T-helper 2 cell (primary cell): ENCODE measurements at regions not wholly inside any gene's neighbourhood (a gene's known extent, or its start where the extent isn't known, plus 50 kb on each side); places are given as distances from the start of the nearest gene placed in this dataset.
"Not testable (repeated sequence)": the region's sequence is repeated elsewhere in the genome, so short reads cannot be mapped to it uniquely, and the experiment has no call there.

ENCODE experiments used
- DNase-seq, 5 experiments: peaks; one replicate each; pipeline versions ENCODE4 v3.0.0 to v3.0.0-alpha.2; 2012 to 2022

DNA sequence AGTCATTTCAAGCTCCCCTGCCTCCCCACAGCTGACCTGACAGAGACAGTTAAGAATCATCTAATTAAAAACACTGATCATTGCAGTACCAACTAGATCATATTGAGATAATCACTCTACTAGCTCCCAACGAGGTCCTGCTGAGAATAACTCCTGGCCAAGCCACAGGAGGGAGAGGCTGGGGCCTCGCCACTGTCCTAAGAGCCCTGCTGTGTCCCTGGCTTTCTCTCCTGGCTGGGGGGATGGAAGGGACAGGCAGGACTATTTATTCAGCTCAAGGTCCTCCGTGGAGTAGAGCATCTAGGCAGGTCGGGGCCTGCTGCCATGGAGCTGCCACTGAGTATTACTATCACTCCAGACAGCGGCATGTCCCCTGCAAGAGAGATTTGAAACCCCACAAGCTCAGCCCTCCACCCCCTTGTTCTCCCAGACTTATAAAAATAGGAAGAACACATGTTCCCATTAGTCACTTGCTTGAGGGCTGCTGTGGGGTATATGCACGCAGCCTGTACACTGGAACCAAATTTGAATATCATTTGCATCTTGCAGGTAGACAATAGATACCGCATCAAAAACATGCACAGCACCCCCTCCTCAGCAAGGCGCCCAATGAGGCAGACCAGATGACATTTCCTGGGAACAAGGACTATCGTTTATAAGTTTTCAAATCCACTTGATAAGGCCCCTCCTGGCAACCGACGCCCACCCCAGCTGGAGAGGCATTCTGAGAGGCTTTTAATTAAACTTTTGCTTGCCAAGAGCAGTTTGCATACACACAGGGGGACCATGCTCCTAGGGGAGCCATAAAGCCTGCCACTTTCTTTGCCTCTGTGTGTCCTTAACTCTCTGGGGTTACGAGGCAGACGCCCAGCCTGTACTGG, 385.2 kb upstream of the ZFHX3 start:
- DNase-seq = no peak

DNA sequence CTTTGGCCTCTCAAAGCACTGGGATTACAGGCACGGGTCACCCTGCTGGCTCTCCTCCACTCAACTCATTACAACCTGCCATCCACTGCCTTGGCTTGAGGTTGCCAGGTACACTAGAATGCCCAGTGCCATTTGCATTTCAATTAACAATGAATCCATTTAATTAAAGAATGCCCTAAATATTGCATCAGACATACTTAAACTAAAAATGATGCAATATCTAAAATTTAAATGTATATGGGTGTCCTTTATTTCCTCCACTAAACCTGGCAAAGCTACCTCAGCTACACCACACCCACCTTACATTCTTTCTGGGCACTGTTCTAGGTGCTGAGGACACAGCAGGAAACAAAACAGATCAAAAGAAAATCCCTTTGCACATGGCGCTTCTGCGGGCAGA, 382.2 kb upstream of the ZFHX3 start:
- DNase-seq = no peak

DNA sequence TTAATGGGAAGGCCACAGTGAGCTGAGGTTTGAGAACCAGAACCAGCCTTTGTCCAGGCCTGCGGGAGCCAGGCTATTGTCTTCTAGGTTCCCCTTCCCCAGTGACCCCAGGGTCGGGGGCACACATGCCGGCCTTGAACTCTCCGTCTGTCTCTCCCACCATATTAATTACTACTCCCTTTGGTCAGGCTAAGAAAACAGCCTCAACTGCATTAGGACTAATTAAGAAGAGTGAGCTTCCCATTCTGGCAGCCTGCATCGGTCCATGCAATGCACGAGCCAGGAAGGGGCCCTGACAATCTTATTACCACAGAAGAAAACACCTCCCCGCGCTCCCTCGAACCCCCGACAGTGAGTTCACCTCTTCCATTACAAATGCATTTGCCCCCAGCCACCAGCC, 380.2 kb upstream of the ZFHX3 start:
- no peak for DNase-seq

DNA sequence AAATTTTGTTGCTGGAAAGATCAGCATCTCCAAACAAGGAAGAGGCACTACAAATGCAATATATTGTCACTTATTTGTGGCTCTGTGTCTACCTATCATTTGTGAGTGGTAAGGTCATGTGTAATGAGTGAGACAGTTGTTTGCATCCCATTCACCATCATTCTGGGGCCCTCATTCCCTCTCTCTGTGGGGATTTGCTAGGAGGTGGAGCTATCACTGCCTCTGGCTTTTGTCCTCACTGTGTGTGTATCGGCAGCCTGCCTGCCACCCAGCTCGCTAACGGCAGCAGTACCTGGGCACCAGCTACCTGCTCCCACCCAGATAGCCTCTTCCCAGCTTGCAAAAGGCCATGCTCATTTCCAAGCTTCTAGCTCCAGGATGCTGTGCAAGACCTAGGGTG, 379.2 kb upstream of the ZFHX3 start:
- no peak for DNase-seq

DNA sequence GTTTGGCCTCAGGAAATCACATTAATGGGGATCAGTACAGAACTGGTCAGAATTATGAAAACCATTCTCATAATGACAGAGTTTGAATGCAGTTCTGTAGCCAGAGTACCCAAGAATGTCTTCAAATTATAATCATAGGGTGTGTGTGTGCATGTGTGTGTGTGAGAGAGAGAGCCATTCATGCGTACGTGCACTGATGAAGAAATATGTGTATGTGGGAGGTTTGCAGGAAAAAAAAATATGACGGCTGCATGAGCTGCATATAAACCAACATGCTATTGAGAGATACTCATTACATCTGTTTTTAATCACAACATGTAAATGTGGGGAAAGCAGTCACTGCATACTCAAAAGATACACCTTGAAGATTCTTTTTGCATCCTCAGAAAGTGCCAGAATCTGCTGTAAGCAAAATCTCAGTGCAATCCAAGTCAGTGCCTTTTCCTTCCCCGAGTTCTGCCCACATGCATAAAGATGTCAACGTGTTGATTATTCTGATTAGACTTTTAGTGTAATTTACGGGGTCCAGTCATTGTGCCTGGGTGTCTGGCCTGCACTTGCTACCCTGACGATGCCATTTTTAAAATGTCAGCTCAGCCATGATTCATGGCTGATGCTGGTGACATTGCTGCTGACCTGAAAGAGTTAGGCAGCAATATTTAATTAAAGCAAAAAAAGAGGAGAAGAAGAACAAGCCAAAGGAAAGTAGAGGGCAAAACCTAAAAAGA, 378.7 kb upstream of the ZFHX3 start:
- no peak for DNase-seq

DNA sequence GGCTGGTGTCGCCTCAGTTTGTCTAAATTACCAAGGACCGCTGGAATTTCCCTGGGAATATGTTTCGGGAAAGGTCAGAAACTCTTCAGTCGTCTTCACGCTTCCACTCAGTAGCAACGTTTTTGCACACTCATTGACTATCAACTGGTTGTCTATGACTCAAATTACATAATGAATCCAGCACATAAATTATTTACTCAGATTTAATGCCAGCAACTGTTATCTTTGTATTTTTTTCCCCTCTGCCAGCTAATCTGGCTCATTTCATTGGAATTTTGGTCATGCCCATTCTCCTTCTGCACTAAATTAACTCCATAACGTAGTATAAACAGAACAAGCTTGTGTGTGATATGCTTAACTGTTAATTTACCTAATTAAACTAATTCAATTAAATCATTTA, 372.7 kb upstream of the ZFHX3 start:
- no peak for DNase-seq

DNA sequence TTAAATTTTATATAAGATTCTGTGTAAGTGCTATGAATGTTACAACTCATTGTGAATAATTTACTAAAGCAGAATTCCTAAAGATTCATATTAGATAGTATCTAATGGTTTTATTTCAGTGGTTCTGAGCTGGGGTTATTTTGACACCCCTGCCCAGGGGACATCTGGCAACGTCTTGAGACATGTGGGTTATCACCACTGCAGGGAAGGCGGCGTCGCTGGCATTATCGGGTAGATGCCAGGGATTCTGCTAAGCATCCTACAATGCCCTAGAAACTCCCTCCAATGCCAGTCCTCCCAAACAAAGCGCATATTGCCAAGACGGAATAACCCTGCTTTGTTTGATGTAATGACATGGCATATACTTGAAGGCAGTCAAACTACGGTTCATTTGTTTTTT, 372.3 kb upstream of the ZFHX3 start:
- DNase-seq = no peak

DNA sequence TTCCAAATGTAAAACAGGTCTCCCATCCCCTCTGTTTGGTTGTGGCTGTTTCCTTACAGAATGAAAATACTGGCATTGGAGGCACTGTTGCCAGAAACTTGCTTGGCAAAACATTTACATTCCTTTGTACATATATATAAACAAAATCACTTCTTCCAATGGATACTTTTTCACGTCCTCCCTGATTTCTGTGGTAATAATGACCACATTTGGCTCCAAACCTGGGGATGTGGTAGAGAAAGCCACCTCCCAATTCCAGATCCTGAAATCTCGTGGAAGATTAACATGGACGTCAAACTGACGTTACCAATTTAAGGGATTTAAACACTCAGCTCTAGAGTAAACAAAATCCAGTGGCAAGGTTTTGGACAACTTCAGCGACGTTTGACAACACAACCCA, 370.8 kb upstream of the ZFHX3 start:
- no peak for DNase-seq

DNA sequence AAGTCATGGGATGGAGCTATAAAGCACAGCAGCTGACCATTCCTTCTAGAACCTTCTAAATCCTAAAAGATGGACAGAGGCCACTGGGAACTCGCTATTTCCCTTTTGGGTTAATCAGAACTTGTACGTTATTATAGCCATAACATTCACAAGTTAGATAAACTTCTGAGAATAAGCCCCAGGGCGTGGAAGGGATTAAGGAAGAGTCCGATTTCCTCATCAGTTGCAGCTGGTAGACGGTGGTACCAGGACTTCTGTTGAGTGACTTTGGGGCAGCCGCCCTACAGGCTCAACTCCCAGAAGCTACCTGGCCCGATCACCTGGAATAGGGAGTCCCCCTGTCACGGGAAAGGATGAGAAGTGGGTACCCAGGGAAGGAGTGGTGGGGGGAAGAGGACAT, 370.1 kb upstream of the ZFHX3 start:
- no peak for DNase-seq

DNA sequence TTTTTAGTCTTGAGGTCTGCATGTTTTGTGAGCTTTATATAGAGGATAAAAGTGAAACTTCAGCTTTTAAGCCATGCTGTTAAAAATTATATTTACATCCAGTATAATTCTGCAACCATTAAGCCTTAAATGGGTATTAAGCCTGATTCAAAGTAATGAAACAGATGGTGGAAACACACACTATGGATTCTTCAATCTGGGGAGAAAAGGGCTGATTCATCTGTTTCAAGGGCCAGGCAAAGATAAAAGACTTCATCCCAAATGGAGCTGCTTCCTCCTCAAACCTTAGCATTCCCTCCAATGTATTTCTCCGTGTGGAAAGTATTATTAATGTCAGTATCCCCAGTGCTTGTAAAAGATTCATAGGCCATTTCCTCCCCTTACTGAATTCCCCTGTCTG, 367.4 kb upstream of the ZFHX3 start:
- DNase-seq = no peak

DNA sequence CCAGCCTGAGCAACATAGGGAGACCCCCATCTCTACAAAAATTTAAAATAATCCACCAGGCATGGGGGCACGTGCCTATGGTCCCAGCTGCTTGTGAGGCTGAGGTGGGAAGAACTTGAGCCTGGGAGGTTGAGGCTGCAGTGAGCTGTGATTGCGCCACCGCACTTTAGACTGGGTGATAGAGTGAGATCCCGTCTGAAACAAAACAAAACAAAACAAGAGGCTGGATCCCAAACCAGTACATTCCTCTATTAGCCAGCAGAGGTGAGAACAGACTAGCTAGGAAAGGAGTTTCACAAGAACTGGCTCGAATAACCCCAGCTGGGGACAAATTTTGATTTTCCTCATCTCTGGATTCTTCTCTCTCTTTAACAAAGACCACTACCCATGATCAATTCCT, 366.7 kb upstream of the ZFHX3 start:
- DNase-seq = no peak

DNA sequence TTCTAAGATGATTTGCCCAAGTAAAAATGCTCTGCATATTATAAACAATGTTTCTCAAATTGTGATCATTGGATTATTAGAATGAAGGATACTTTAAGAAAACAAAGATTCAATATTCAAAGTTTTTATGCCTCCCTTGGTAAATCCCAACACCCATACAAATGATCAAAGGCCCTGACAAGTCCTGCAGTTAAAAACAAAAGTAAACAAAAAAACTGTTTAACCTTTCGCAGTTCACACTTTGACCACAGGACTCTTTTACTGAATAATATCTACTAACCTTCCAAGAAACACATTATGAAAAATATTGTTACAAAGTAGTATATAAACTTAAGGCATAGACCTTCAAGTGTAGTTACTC, 365.9 kb upstream of the ZFHX3 start:
- DNase-seq = no peak

DNA sequence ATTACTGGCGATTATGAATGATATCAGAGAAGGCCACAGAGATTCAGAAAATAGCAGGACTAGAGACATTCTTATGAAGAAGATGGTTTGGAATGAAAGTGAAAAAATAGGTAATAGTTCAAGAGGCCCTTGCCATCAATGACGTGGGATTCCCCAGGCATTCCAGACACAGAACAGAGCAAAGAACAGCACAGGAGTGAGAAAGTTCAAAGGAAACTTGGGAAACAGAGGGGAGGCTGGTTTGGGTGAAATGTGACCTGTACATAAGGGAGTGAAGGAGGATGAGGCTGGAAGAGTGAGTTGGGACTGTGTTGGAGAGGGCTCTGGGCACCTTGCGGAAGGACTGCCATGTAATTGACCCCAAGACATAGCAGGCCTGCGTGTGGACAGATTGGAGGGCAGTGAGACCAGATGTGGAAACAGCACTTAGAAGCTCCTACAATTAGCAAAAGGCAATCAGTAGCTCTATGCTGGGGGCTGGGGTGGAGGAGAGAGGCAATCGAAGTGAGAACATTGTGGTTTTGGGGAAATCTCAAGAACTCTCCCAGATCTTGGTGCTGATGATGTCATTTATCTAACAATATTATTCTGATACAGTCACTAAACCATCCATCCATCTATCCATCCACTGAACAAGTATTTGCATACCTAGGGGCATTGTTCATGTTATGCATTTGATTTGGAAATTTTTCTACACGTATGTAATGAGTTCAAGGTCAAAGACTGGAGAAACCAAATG, 365.3 kb upstream of the ZFHX3 start:
- no peak for DNase-seq

DNA sequence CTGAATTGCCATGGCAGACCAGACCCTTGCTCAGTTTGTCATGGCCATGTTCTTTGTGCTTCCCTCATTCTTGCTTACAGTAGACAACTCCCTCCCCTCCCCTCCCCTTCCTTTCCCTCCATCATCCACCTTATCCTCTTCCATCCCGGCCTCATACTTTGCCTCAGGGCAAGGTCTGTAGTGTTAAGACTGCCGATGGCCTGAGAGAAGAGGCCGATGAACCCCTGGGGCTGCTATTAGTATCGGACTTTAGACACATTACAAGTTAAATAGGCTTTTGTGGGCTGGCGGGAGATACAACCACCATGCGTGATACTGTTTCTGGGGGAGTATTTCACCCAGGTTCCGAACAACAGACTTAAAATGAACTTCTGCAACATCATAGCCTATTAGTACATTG, 364.5 kb upstream of the ZFHX3 start:
- DNase-seq = no peak

DNA sequence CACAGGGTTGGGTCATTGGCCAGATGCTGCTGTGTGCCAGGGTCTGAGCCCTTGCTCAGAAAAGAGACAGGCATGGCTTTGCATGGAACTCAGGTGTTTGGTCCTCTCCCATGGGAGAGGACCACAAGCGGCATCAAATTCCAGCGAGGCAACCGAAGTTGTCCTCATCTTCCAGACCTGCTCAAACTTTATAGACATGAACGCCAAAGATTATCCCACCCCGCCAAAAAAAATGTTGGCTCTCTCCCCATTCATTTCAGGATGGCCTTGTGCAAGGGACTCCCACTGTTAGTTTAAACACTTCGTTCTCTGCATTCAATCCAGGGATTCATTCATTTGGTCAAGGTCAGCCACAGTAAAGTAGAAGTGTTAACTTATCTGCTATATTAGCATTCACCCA, 360.8 kb upstream of the ZFHX3 start:
- no peak for DNase-seq

DNA sequence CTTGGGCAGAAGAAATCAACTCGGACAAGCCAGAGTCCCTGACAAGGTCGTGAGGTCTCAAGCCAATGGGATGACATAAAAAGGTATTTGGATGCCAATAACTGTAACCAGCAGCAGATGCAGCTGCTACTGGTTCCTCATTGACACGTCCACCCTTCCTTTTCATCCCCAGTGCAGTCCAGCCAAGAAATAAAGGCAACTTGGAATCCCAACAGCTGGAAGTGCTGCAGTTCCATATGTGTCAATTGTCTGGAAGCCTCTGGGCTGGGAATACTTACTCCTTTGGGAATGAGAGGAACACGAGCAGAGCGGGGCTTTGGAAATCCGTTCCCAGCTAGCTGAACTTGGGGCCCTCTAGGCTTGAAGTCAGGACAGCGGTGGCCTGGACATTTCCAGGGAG, 360.4 kb upstream of the ZFHX3 start:
- no peak for DNase-seq

DNA sequence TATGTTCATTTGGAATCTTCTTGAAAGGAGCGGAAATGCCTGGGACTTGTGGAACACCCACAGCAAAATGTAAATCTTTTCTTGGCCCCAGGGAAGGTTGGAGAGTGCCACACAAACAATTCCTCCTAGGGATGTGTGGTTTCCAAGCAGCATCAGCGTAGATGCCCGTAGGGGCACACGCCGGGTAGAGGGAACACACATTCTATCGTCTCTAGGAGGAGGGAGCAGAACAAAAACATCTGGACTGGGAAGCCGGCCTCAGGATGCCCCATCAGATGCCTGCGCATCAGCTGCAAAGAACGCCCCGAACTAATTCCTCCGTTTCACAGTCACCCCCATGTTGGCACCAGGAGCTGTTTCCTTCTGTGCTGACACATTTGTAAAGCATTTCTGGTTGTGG, 357.9 kb upstream of the ZFHX3 start:
- no peak for DNase-seq

DNA sequence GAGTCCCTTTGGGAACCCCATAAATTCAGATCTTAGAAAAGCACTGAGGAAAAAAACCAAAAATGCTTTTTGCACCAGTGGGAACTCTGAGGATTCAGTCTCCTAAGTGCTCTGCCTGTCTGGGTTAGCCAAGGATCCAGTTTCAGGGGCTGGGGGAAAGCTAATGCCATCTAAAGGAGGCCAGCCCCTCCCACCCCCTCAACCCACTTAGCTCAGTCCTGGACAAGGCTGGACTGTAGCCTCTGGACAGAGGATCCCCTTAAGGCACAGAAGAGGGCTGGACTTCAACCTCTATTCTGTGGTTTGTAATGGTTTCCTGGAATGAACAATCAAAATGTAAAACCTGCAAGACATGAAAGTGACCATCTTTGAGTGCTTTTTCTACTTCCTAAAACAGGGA, 356.1 kb upstream of the ZFHX3 start:
- DNase-seq = no peak

DNA sequence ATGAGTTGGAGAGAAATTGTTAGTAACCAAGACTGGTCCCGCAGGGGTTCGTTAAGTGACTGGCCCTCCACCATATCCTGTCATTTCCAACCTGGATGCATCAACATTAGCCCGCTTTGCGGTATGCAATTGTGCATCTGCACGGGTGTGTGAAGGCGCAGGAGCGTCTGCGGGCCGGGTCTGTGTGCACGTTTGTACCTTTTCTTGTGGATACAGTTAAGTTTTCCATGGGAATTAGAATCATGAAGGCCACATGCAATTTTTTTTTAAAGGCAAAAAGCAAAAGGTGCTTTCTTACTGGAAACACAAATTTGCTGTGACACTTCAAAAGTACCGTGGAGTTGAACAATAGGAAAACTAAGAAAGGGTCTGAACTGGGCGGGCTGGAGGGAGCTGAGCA, 355.4 kb upstream of the ZFHX3 start:
- DNase-seq = no peak

DNA sequence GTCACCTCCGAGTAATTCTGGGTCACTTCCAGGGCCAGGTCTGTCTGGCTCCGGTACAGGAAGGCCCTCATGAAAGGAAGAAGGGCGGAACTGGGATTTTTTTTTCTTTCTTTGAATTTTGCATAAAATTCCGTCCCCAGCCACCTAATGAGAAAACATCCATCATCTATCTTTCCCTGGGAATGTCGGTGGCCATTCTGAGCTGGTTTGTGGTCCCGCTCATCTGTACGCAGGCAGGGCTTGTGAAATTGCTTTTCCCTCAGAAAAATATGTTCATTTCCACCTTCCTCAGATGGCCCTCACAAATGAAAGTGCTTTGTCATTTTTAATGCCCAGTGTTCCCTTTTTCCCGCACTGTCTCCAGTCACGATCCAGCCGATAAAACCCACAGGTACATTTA, 353.0 kb upstream of the ZFHX3 start:
- no peak for DNase-seq

DNA sequence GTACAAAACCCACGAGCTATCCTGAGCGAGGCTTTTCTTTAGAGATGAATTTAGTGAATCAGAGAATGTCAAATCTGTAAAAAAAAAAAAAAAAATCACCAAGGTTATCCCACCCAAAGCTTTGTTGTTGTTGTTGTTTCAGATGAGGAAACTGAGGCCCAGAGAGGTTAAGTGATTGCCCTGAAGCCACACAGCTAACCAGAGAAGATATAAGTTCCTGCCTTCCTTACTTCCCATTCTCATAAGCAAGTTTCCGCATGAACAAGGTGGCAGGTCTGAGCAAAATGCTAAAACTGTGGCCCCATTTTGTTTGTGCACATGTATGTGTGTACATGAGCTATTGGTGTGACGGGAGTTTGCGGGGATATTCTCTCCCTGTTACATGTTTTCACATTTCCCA, 352.1 kb upstream of the ZFHX3 start:
- no peak for DNase-seq

DNA sequence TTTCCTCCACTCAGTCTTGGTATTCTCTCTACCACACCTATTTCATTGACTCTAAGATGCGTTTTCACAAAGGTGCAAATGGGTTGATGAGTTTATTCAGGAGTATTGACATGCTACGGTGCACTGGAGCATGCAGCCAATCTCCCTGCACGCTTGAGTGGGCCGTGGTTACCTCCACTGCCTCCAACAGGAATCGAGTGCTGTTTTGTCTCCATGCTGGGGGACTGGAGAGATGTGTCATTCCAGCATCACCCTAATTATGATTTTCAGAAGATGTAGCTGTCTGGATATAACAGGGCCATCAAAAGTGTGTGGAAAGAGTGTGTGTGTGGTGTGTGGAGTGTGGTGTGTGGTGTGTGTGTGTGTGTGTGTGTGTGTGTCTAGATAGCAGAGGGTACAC, 351.6 kb upstream of the ZFHX3 start:
- no peak for DNase-seq

DNA sequence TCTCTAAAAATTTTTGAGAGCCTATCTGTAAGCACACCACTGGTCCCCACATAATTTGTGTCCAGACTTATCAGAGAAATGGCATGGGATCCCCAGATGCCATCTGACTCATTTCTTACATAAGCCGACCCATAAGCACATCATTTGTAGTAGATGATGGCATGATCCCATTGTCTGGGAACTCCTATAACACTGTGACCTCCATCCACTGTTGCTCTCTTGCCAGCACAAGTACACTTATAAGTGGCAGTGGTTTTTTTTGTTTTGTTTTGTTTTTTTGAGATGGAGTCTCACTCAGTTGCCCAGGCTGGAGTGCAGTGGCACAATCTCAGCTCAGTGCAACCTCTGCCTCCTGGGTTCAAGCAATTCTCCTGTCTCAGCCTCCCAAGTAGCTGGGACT, 350.7 kb upstream of the ZFHX3 start:
- DNase-seq = not testable (repeated sequence)

DNA sequence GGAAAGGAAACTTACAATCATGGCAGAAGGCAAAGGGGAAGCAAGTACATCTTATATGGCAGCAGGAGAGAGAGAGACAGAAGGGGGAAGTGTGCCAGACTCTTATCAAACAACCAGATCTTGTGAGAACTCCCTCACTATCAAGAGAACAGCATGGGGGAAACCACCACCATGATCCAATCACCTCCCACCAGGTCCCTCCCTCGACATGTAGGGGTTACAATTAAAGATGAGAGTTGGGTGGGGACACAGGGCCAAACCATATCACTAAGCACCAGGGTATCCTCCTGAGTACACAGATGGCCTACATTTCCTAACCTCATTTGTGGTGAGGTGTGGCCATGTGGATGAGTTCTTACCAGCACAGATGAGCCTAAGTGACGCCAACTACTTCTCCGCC, 348.6 kb upstream of the ZFHX3 start:
- DNase-seq = no peak
